GM13976 (cell line): ENCODE measurements at regions not wholly inside any gene's neighbourhood (a gene's known extent, or its start where the extent isn't known, plus 50 kb on each side); places are given as distances from the start of the nearest gene placed in this dataset.

ENCODE experiments used
- DNase-seq: peaks from one replicate; pipeline ENCODE4 v3.0.0; 2012; ENCODE audit warnings: low spot score
- CTCF ChIP-seq: IDR thresholded peaks from 2 replicates; pipeline ENCODE4 v1.5.1; 2012; ENCODE audit warnings: borderline replicate concordance, mild to moderate bottlenecking; ENCODE audit not compliant: insufficient read depth; ENCODE audit errors: extremely low read depth, missing control alignments, control extremely low read depth
- in situ Hi-C: fragments of 300-500 bp; cut with MboI; formaldehyde crosslinking; loops from one replicate; pipeline ENCODE4 v1.12.0; 2022; ENCODE audit warnings: low sequenced_read_pairs, mixed read lengths, inconsistent platforms; ENCODE audit not compliant: unreplicated experiment

- DNase-seq, result no peak
- TF ChIP-seq CTCF, result no peak
- in situ Hi-C loops, result no loop called here
These were observed 318.3 kb downstream of the HACE1 start for GRCh38 chr6:104541411-104541810.

- TF ChIP-seq CTCF, result no peak
- in situ Hi-C loops, result no loop called here
These were observed 319.0 kb downstream of the HACE1 start for GRCh38 chr6:104540743-104541142.

GRCh38 chr6:104539173-104539572, 320.5 kb downstream of the HACE1 start:
- in situ Hi-C loops, result no loop called here
- no peak for DNase-seq
- no peak for TF ChIP-seq CTCF

More at GRCh38 chr6:104540743-104541142, 319.0 kb downstream of the HACE1 start:
- DNase-seq, result no peak

GRCh38 chr6:104537872-104538271, 321.8 kb downstream of the HACE1 start:
- DNase-seq, result no peak
- TF ChIP-seq CTCF, result no peak
- in situ Hi-C loops, result no loop called here

GRCh38 chr6:104537180-104537579, 322.5 kb downstream of the HACE1 start:
- TF ChIP-seq CTCF, result no peak
- no peak for DNase-seq
- in situ Hi-C loops, result no loop called here

GRCh38 chr6:104532462-104532861, 327.3 kb downstream of the HACE1 start:
- no peak for DNase-seq
- no peak for TF ChIP-seq CTCF

GRCh38 chr6:104531646-104532045, 328.1 kb downstream of the HACE1 start:
- no peak for TF ChIP-seq CTCF
- in situ Hi-C loops, result no loop called here
- no peak for DNase-seq

More at GRCh38 chr6:104532462-104532861, 327.3 kb downstream of the HACE1 start:
- in situ Hi-C loops, result no loop called here
